ENCODE measurements at regions not wholly inside any gene's neighbourhood (a gene's known extent, or its start where the extent isn't known, plus 50 kb on each side); places are given as distances from the start of the nearest gene placed in this dataset.

GRCh38 chr10:42992156-42992956 is 84.5 kb upstream of the RET start:
- TF ChIP-seq, protein P1, sequence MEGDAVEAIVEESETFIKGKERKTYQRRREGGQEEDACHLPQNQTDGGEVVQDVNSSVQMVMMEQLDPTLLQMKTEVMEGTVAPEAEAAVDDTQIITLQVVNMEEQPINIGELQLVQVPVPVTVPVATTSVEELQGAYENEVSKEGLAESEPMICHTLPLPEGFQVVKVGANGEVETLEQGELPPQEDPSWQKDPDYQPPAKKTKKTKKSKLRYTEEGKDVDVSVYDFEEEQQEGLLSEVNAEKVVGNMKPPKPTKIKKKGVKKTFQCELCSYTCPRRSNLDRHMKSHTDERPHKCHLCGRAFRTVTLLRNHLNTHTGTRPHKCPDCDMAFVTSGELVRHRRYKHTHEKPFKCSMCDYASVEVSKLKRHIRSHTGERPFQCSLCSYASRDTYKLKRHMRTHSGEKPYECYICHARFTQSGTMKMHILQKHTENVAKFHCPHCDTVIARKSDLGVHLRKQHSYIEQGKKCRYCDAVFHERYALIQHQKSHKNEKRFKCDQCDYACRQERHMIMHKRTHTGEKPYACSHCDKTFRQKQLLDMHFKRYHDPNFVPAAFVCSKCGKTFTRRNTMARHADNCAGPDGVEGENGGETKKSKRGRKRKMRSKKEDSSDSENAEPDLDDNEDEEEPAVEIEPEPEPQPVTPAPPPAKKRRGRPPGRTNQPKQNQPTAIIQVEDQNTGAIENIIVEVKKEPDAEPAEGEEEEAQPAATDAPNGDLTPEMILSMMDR (optimal IDR thresholded peaks at IDR 0.05 in 1 of 3, IDR thresholded peaks at IDR 0.05 in 1 of 3, conservative IDR thresholded peaks at IDR 0.05 in 1 of 3; ENCODE audit: extremely low read depth in 1 of 3, insufficient read depth in 2 of 3, low read length in 3 of 3): no peak
- TF ChIP-seq EZH2 (IDR thresholded peaks at IDR 0.05; ENCODE audit: low read length): no peak
